Right hindlimb (tissue), 1 donor: ENCODE measurements at regions not wholly inside any gene's neighbourhood (a gene's known extent, or its start where the extent isn't known, plus 50 kb on each side); places are given as distances from the start of the nearest gene placed in this dataset.

Experiments used
- DNase-seq: peaks from one replicate; pipeline ENCODE4 v3.0.0-alpha.2; 2018

- DNase-seq, result no peak
Measured at GRCh38 chr10:60463746-60464145, 74.1 kb upstream of the ANK3 start.

GRCh38 chr10:60461688-60462087 lies 72.0 kb upstream of the ANK3 start:
- DNase-seq, result no peak

GRCh38 chr10:60459701-60460457 lies 70.2 kb upstream of the ANK3 start:
- DNase-seq, result no peak

- no peak for DNase-seq
Measured at GRCh38 chr10:60456053-60456452, 66.4 kb upstream of the ANK3 start.

- no peak for DNase-seq
Measured at GRCh38 chr10:60454336-60454735, 64.7 kb upstream of the ANK3 start.

GRCh38 chr10:60453036-60453435 lies 63.4 kb upstream of the ANK3 start:
- DNase-seq, result no peak

GRCh38 chr10:60450291-60450690 lies 60.6 kb upstream of the ANK3 start:
- DNase-seq, result no peak

GRCh38 chr10:60448246-60448645 lies 58.6 kb upstream of the ANK3 start:
- no peak for DNase-seq

GRCh38 chr10:60446851-60447250 lies 57.2 kb upstream of the ANK3 start:
- no peak for DNase-seq

- DNase-seq, result no peak
Measured at GRCh38 chr10:60446070-60446833, 56.6 kb upstream of the ANK3 start.

GRCh38 chr10:60444494-60445064 lies 54.9 kb upstream of the ANK3 start:
- no peak for DNase-seq

GRCh38 chr10:60443346-60443745 lies 53.7 kb upstream of the ANK3 start:
- DNase-seq, result no peak

GRCh38 chr10:60441515-60441914 lies 51.8 kb upstream of the ANK3 start:
- DNase-seq, result no peak

GRCh38 chr10:60439641-60440040 lies 50.0 kb upstream of the ANK3 start:
- DNase-seq, result no peak
